ENCODE measurements at regions not wholly inside any gene's neighbourhood (a gene's known extent, or its start where the extent isn't known, plus 50 kb on each side); places are given as distances from the start of the nearest gene placed in this dataset.
A peak's percentile ranks its signal among the peaks of the same experiment; 100 is the strongest.
"Not testable (repeated sequence)": the region's sequence is repeated elsewhere in the genome, so short reads cannot be mapped to it uniquely, and the experiment has no call there.

DNA sequence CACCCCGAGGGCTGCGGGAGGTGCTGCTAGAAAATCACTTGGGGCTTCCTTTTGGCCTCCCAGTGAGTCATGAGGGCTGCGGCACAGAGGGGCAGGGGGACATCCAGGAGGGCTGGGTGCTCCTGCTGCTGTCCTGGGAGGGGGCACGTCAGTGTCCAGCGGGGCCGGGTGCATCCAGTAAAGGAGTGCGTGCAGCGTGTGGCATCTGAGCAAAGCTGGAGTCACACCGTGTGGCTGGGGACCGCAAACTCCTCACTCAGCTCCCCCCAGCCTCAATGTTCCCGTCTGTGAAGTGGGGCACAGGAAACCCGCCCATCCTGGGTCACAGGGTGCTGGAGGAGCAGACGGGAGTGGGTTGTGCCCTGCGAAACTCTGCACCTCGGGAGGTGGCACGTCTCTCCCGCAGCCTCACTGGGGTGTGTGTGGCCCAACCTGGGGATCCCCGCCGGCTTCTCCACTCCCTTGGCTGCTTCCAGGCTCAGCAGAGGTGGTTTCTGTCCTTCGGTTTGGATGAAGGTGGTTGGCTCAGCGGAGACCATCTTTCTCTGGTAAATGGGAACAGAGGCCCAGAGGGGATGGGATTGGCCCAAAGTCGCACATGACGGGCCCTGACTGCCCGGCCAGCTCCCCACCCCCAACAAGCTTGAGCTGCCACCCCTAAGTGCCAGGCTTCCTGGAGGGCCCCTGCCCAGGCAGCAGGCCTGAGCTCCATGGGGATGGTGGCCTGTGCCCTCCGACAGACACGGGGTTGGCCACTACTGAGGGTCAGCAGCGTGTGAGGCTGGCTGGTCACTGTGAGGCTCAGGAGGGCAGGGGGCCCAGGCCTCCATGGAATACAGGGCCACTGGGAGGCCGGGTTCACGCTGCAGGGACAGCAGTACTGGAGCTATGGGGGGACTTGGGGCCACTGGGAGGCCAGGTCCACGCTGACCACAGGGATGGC, 114.9 kb downstream of the NPIPB11 start:
- H3K9ac ChIP-seq (ENCODE audit: insufficient read depth, low read depth, low read length); H2AFZ ChIP-seq (ENCODE audit: low read length); DNase-seq (ENCODE audit: low spot score); H3K36me3 ChIP-seq (replicated peaks in 1 of 2; ENCODE audit: control insufficient read depth in 1 of 2, insufficient read depth in 2 of 2, low read length in 2 of 2); H3K27me3 ChIP-seq (ENCODE audit: control insufficient read depth in 1 of 2, insufficient read depth in 2 of 2, low read length in 2 of 2); FAIRE-seq; H3K9me3 ChIP-seq (ENCODE audit: low read length); H3K79me2 ChIP-seq (ENCODE audit: insufficient read depth, low read length); ATAC-seq; in situ Hi-C loops (cut with HindIII; ENCODE audit: extremely low pct_ligation_motif_present, low pct_unique_long_range_greater_than_20kb); H3K4me2 ChIP-seq (ENCODE audit: low read depth, low read length); intact Hi-C loops (cut with micrococcal nuclease; ENCODE audit: unreplicated experiment); CTCF ChIA-PET (ENCODE audit: low intra/inter-chr PET ratio, low total read pairs); H3K27ac ChIP-seq (ENCODE audit: extremely low read length, insufficient read depth, low read length); H4K20me1 ChIP-seq (ENCODE audit: insufficient read depth, low read length); H3K4me3 ChIP-seq (replicated peaks in 1 of 3; ENCODE audit: insufficient read depth in 1 of 3, low read depth in 2 of 3, low read length in 3 of 3): not testable (repeated sequence)
- BruUV-seq (replicated peaks) = TSS peak; percentile 62
- TF ChIP-seq, protein P1, sequence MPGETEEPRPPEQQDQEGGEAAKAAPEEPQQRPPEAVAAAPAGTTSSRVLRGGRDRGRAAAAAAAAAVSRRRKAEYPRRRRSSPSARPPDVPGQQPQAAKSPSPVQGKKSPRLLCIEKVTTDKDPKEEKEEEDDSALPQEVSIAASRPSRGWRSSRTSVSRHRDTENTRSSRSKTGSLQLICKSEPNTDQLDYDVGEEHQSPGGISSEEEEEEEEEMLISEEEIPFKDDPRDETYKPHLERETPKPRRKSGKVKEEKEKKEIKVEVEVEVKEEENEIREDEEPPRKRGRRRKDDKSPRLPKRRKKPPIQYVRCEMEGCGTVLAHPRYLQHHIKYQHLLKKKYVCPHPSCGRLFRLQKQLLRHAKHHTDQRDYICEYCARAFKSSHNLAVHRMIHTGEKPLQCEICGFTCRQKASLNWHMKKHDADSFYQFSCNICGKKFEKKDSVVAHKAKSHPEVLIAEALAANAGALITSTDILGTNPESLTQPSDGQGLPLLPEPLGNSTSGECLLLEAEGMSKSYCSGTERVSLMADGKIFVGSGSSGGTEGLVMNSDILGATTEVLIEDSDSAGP (CRISPR knock-in tag; IDR thresholded peaks at IDR 0.05; ENCODE audit: borderline replicate concordance) = 0 out of 2 replicates have a peak, but pooled peaks have one; percentile 31
- TF ChIP-seq ADNP (CRISPR knock-in tag; IDR thresholded peaks at IDR 0.05) = peak; percentile 66; the same call in 1 of the 2 replicates
- TF ChIP-seq KDM1A (CRISPR knock-in tag; IDR thresholded peaks at IDR 0.05) = 0 out of 2 replicates have a peak, but pooled peaks have one; percentile 54
- TF ChIP-seq ZNF687 (CRISPR knock-in tag; IDR thresholded peaks at IDR 0.05) = 0 out of 2 replicates have a peak, but pooled peaks have one; percentile 2
- TF ChIP-seq ZMYM3 (CRISPR knock-in tag; IDR thresholded peaks at IDR 0.05) = peak; percentile 69; the same call in 1 of the 2 replicates
- TF ChIP-seq ZNF629 (CRISPR knock-in tag; conservative IDR thresholded peaks at IDR 0.05) = peak; percentile 93
- H3K4me1 ChIP-seq (ENCODE audit: insufficient read depth, low read length) = peaks cover 77% of the 10 kb centered on the region
- POLR2A ChIA-PET = interaction anchor here (1.1 kb wide), 1 partner anchor 17 kb away, joined by 4 read pairs; no protein-coding TSS in a partner anchor
- 85% methylated on average over 27 of the region's 30 CpGs for WGBS (ENCODE audit: low lambda C conversion rate)

Measured in HepG2 (cell line).